ENCODE measurements at regions not wholly inside any gene's neighbourhood (a gene's known extent, or its start where the extent isn't known, plus 50 kb on each side); places are given as distances from the start of the nearest gene placed in this dataset.

- ChIA-PET CTCF (no interaction called here), POLR2A (no interaction called here)
- TF ChIP-seq ZBTB48 (tag by site-specific recombination; IDR thresholded peaks at IDR 0.05) (no peak), ZNF548 (tag by site-specific recombination; IDR thresholded peaks at IDR 0.05) (no peak), GLI4 (tag by site-specific recombination; IDR thresholded peaks at IDR 0.05) (no peak), RBAK (tag by site-specific recombination; IDR thresholded peaks at IDR 0.05) (no peak), SALL2 (tag by site-specific recombination; IDR thresholded peaks at IDR 0.05; ENCODE audit: borderline replicate concordance) (no peak), ZNF555 (tag by site-specific recombination; conservative IDR thresholded peaks at IDR 0.05) (no peak), ZNF433 (tag by site-specific recombination; IDR thresholded peaks at IDR 0.05; ENCODE audit: low read depth) (no peak), ZBTB21 (tag by site-specific recombination; IDR thresholded peaks at IDR 0.05) (no peak), ZNF76 (tag by site-specific recombination; IDR thresholded peaks at IDR 0.05; ENCODE audit: borderline replicate concordance, low read depth) (no peak), ZNF473 (tag by site-specific recombination; IDR thresholded peaks at IDR 0.05) (no peak), ZNF776 (tag by site-specific recombination; IDR thresholded peaks at IDR 0.05; ENCODE audit: borderline replicate concordance) (no peak), ZNF777 (tag by site-specific recombination; IDR thresholded peaks at IDR 0.05; ENCODE audit: borderline replicate concordance) (no peak), ZNF37A (tag by site-specific recombination; IDR thresholded peaks at IDR 0.05) (no peak), GLI2 (tag by site-specific recombination; IDR thresholded peaks at IDR 0.05; ENCODE audit: borderline replicate concordance, low read depth) (no peak), ZNF394 (tag by site-specific recombination; IDR thresholded peaks at IDR 0.05; ENCODE audit: borderline replicate concordance) (no peak), ZNF701 (tag by site-specific recombination; IDR thresholded peaks at IDR 0.05) (no peak), YY1 (tag by site-specific recombination; IDR thresholded peaks at IDR 0.05) (no peak), ZNF266 (tag by site-specific recombination; IDR thresholded peaks at IDR 0.05; ENCODE audit: low read depth) (no peak), ZXDB (tag by site-specific recombination; IDR thresholded peaks at IDR 0.05) (no peak)
- TF ChIP-seq, protein P1, sequence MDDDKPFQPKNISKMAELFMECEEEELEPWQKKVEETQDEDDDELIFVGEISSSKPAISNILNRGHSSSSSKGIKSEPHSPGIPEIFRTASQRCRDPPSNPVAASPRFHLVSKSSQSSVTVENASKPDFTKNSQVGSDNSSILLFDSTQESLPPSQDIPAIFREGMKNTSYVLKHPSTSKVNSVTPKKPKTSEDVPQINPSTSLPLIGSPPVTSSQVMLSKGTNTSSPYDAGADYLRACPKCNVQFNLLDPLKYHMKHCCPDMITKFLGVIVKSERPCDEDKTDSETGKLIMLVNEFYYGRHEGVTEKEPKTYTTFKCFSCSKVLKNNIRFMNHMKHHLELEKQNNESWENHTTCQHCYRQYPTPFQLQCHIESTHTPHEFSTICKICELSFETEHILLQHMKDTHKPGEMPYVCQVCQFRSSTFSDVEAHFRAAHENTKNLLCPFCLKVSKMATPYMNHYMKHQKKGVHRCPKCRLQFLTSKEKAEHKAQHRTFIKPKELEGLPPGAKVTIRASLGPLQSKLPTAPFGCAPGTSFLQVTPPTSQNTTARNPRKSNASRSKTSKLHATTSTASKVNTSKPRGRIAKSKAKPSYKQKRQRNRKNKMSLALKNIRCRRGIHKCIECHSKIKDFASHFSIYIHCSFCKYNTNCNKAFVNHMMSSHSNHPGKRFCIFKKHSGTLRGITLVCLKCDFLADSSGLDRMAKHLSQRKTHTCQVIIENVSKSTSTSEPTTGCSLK (tag by site-specific recombination; IDR thresholded peaks at IDR 0.05) = no peak
- Histone ChIP-seq H3K4me1 (ENCODE audit: control insufficient read depth, insufficient read depth, low read length) (no peaks in the 10 kb centered on the region), H3K27ac (ENCODE audit: extremely low read depth, low read depth, low read length) (no peak overlapping the region), H3K36me3 (ENCODE audit: control insufficient read depth in 2 of 2, insufficient read depth in 1 of 2, low read length in 2 of 2) (no peaks in the 10 kb centered on the region), H3K9me3 (ENCODE audit: control insufficient read depth, insufficient read depth, low read depth, low read length) (no peaks in the 10 kb centered on the region), H3K4me3 (ENCODE audit: low read depth, low read length) (no peak overlapping the region)
Measured at GRCh38 chr20:17860301-17861197, 108.0 kb downstream of the SNX5 start.

GRCh38 chr20:17859616-17860232 lies 108.9 kb downstream of the SNX5 start:
- no peak for TF ChIP-seq KLF9 (tag by site-specific recombination; IDR thresholded peaks at IDR 0.05; ENCODE audit: low read depth)
- TF ChIP-seq ZNF221 (tag by site-specific recombination; IDR thresholded peaks at IDR 0.05; ENCODE audit: borderline replicate concordance) = no peak
- TF ChIP-seq ZBTB17 (tag by site-specific recombination; IDR thresholded peaks at IDR 0.05) = no peak
- no peak for TF ChIP-seq ZNF529 (tag by site-specific recombination; IDR thresholded peaks at IDR 0.05; ENCODE audit: insufficient replicate concordance)
- Histone ChIP-seq H3K9me3 (ENCODE audit: control insufficient read depth, insufficient read depth, low read depth, low read length) (no peaks in the 10 kb centered on the region), H3K4me1 (ENCODE audit: control insufficient read depth, insufficient read depth, low read length) (no peaks in the 10 kb centered on the region), H3K36me3 (ENCODE audit: control insufficient read depth in 2 of 2, insufficient read depth in 1 of 2, low read length in 2 of 2) (no peaks in the 10 kb centered on the region), H3K4me3 (ENCODE audit: low read depth, low read length) (no peak overlapping the region), H3K27ac (ENCODE audit: extremely low read depth, low read depth, low read length) (no peak overlapping the region)
- ChIA-PET CTCF (no interaction called here), POLR2A (no interaction called here)

Data from HEK293 (cell line).